Activated CD4-positive, alpha-beta T cell treated with anti-CD3 and anti-CD28 coated beads, Interleukin-2, amount 10 ng/mL, durations not matched to agents 7 days and 5 days (primary cell): ENCODE measurements at regions not wholly inside any gene's neighbourhood (a gene's known extent, or its start where the extent isn't known, plus 50 kb on each side); places are given as distances from the start of the nearest gene placed in this dataset.
"Not testable (repeated sequence)": the region's sequence is repeated elsewhere in the genome, so short reads cannot be mapped to it uniquely, and the experiment has no call there.

Experiments used
- CTCF ChIA-PET: fragments of 350-600 bp; sonication (Branson Sonifier 250); formaldehyde crosslinking; loops from one replicate; lab custom pipeline; 2021; ENCODE audit warnings: antibody characterized with exemption; lab: Charles Lee
- POLR2A ChIA-PET: fragments of 350-600 bp; sonication (Branson Sonifier 250); formaldehyde crosslinking; loops from one replicate; lab custom pipeline; 2021; ENCODE audit warnings: antibody characterized with exemption; lab: Charles Lee
- DNase-seq: peaks from one replicate; pipeline ENCODE4 v3.0.0-alpha.2; 2020
- H3K27ac Mint-ChIP-seq: one replicate; pipeline ENCODE4 v1.8.0; 2021; ENCODE audit warnings: mild to moderate bottlenecking, moderate library complexity, mixed read lengths
- H3K27me3 Mint-ChIP-seq: one replicate; pipeline ENCODE4 v1.8.0; 2021; ENCODE audit warnings: mixed read lengths
- H3K36me3 Mint-ChIP-seq: one replicate; pipeline ENCODE4 v1.8.0; 2021; ENCODE audit warnings: low read depth, mixed read lengths
- H3K4me1 Mint-ChIP-seq: one replicate; pipeline ENCODE4 v1.8.0; 2021; ENCODE audit warnings: mixed read lengths
- H3K4me3 Mint-ChIP-seq: one replicate; pipeline ENCODE4 v1.8.0; 2021; ENCODE audit warnings: mild to moderate bottlenecking, moderate library complexity, mixed read lengths
- H3K9me3 Mint-ChIP-seq: one replicate; pipeline ENCODE4 v1.8.0; 2021; ENCODE audit warnings: mixed read lengths

GRCh38 chr5:154648706-154649105 is 106.5 kb upstream of the LARP1 start:
- Mint-ChIP-seq H3K9me3 (no peaks in the 10 kb centered on the region), H3K4me1 (peaks cover 16% of the 10 kb centered on the region), H3K27ac (no peak overlapping the region), H3K27me3 (peaks cover 20% of the 10 kb centered on the region), H3K4me3 (no peak overlapping the region), H3K36me3 (peaks cover 3% of the 10 kb centered on the region)
- ChIA-PET CTCF (interaction anchor here (0.7 kb wide), 1 partner anchor 39 kb away, joined by 4 read pairs; no protein-coding TSS in a partner anchor), POLR2A (no interaction called here)
- no peak for DNase-seq

GRCh38 chr5:154648229-154648628 is 106.9 kb upstream of the LARP1 start:
- Mint-ChIP-seq H3K4me1 (peaks cover 16% of the 10 kb centered on the region), H3K4me3 (no peak overlapping the region), H3K36me3 (peaks cover 3% of the 10 kb centered on the region), H3K27me3 (peaks cover 20% of the 10 kb centered on the region), H3K9me3 (no peaks in the 10 kb centered on the region), H3K27ac (no peak overlapping the region)
- CTCF ChIA-PET, result interaction anchor here (0.7 kb wide), 1 partner anchor 40 kb away, joined by 4 read pairs; no protein-coding TSS in a partner anchor
- DNase-seq, result no peak
- POLR2A ChIA-PET, result no interaction called here

- DNase-seq, result no peak
- H3K4me1 Mint-ChIP-seq, result peaks cover 16% of the 10 kb centered on the region
- CTCF ChIA-PET, result interaction anchor here (0.7 to 0.8 kb wide), 2 partner anchors 40 to 48 kb away, joined by 4 read pairs; no protein-coding TSS in a partner anchor
- peaks cover 3% of the 10 kb centered on the region for H3K36me3 Mint-ChIP-seq
- no peak overlapping the region for H3K27ac Mint-ChIP-seq
- H3K9me3 Mint-ChIP-seq, result peaks cover 3% of the 10 kb centered on the region
- POLR2A ChIA-PET, result no interaction called here
- peaks cover 22% of the 10 kb centered on the region for H3K27me3 Mint-ChIP-seq
- H3K4me3 Mint-ChIP-seq, result peak overlapping the region; percentile 60
Observed at GRCh38 chr5:154647761-154648145, 107.4 kb upstream of the LARP1 start.

GRCh38 chr5:154647114-154647760 is 107.9 kb upstream of the LARP1 start:
- peaks cover 22% of the 10 kb centered on the region for H3K27me3 Mint-ChIP-seq
- no peak overlapping the region for H3K27ac Mint-ChIP-seq
- peak overlapping the region; percentile 60 for H3K4me3 Mint-ChIP-seq
- DNase-seq, result no peak
- H3K9me3 Mint-ChIP-seq, result peaks cover 3% of the 10 kb centered on the region
- H3K36me3 Mint-ChIP-seq, result peaks cover 3% of the 10 kb centered on the region
- ChIA-PET CTCF (interaction anchor here (0.8 kb wide), 1 partner anchor 48 kb away, joined by 4 read pairs; no protein-coding TSS in a partner anchor), POLR2A (no interaction called here)
- peaks cover 16% of the 10 kb centered on the region for H3K4me1 Mint-ChIP-seq

GRCh38 chr5:154646745-154647113 is 108.4 kb upstream of the LARP1 start:
- CTCF ChIA-PET, result no interaction called here
- H3K27ac Mint-ChIP-seq, result no peak overlapping the region
- peaks cover 3% of the 10 kb centered on the region for H3K9me3 Mint-ChIP-seq
- H3K4me3 Mint-ChIP-seq, result peak overlapping the region; percentile 60
- no peak for DNase-seq
- peaks cover 24% of the 10 kb centered on the region for H3K27me3 Mint-ChIP-seq
- H3K4me1 Mint-ChIP-seq, result peaks cover 16% of the 10 kb centered on the region
- H3K36me3 Mint-ChIP-seq, result peaks cover 3% of the 10 kb centered on the region
- POLR2A ChIA-PET, result no interaction called here

- CTCF ChIA-PET, result no interaction called here
- H3K4me1 Mint-ChIP-seq, result peaks cover 16% of the 10 kb centered on the region
- no peak overlapping the region for H3K4me3 Mint-ChIP-seq
- H3K27me3 Mint-ChIP-seq, result peaks cover 28% of the 10 kb centered on the region
- POLR2A ChIA-PET, result no interaction called here
- H3K27ac Mint-ChIP-seq, result no peak overlapping the region
- no peak for DNase-seq
- H3K9me3 Mint-ChIP-seq, result peaks cover 3% of the 10 kb centered on the region
- H3K36me3 Mint-ChIP-seq, result peaks cover 3% of the 10 kb centered on the region
Observed at GRCh38 chr5:154644745-154645411, 110.3 kb upstream of the LARP1 start.

- ChIA-PET POLR2A (no interaction called here), CTCF (no interaction called here)
- peaks cover 3% of the 10 kb centered on the region for H3K9me3 Mint-ChIP-seq
- H3K4me1 Mint-ChIP-seq, result peaks cover 12% of the 10 kb centered on the region
- H3K36me3 Mint-ChIP-seq, result peaks cover 3% of the 10 kb centered on the region
- no peak overlapping the region for H3K27ac Mint-ChIP-seq
- no peak for DNase-seq
- no peak overlapping the region for H3K4me3 Mint-ChIP-seq
- peaks cover 22% of the 10 kb centered on the region for H3K27me3 Mint-ChIP-seq
Observed at GRCh38 chr5:154642499-154643245, 112.5 kb upstream of the LARP1 start.

- CTCF ChIA-PET, result interaction anchor here (1.1 to 1.6 kb wide), 2 partner anchors 10 to 11 kb away, joined by 3 read pairs; no protein-coding TSS in a partner anchor
- H3K9me3 Mint-ChIP-seq, H3K27me3 Mint-ChIP-seq: not testable (repeated sequence)
Observed at GRCh38 chr5:154640213-154640831, 114.9 kb upstream of the LARP1 start.

GRCh38 chr5:154636786-154637185 is 118.4 kb upstream of the LARP1 start:
- H3K36me3 Mint-ChIP-seq, H3K4me3 Mint-ChIP-seq, H3K9me3 Mint-ChIP-seq, POLR2A ChIA-PET, H3K27ac Mint-ChIP-seq, H3K27me3 Mint-ChIP-seq, DNase-seq, H3K4me1 Mint-ChIP-seq: not testable (repeated sequence)
- CTCF ChIA-PET, result interaction anchor here (0.6 kb wide), 1 partner anchor 242 kb away, joined by 3 read pairs; no protein-coding TSS in a partner anchor

More at GRCh38 chr5:154640213-154640831, 114.9 kb upstream of the LARP1 start:
- POLR2A ChIA-PET, H3K36me3 Mint-ChIP-seq, H3K4me1 Mint-ChIP-seq, DNase-seq, H3K4me3 Mint-ChIP-seq, H3K27ac Mint-ChIP-seq: not testable (repeated sequence)

- POLR2A ChIA-PET, H3K4me3 Mint-ChIP-seq: not testable (repeated sequence)
- CTCF ChIA-PET, result interaction anchor here (0.6 kb wide), 1 partner anchor 242 kb away, joined by 3 read pairs; no protein-coding TSS in a partner anchor
Observed at GRCh38 chr5:154636271-154636670, 118.9 kb upstream of the LARP1 start.

GRCh38 chr5:154633744-154634143 is 121.4 kb upstream of the LARP1 start:
- H3K27me3 Mint-ChIP-seq, H3K27ac Mint-ChIP-seq, H3K9me3 Mint-ChIP-seq, H3K36me3 Mint-ChIP-seq, H3K4me3 Mint-ChIP-seq, DNase-seq, H3K4me1 Mint-ChIP-seq, POLR2A ChIA-PET: not testable (repeated sequence)
- CTCF ChIA-PET, result interaction anchor here (0.7 kb wide), 1 partner anchor 234 kb away, joined by 5 read pairs; no protein-coding TSS in a partner anchor

More at GRCh38 chr5:154636271-154636670, 118.9 kb upstream of the LARP1 start:
- not testable (repeated sequence) for H3K4me1 Mint-ChIP-seq, H3K27me3 Mint-ChIP-seq, H3K9me3 Mint-ChIP-seq, DNase-seq, H3K27ac Mint-ChIP-seq, H3K36me3 Mint-ChIP-seq

GRCh38 chr5:154631141-154631540 is 124.0 kb upstream of the LARP1 start:
- Mint-ChIP-seq H3K9me3 (no peaks in the 10 kb centered on the region), H3K4me3 (no peak overlapping the region), H3K27me3 (no peaks in the 10 kb centered on the region), H3K27ac (no peak overlapping the region), H3K36me3 (no peaks in the 10 kb centered on the region), H3K4me1 (no peaks in the 10 kb centered on the region)
- no peak for DNase-seq
- ChIA-PET POLR2A (no interaction called here), CTCF (interaction anchor here (0.7 kb wide), 1 partner anchor 656 kb away, joined by 3 read pairs; no protein-coding TSS in a partner anchor)
